IMR-90 (cell line): ENCODE measurements at regions not wholly inside any gene's neighbourhood (a gene's known extent, or its start where the extent isn't known, plus 50 kb on each side); places are given as distances from the start of the nearest gene placed in this dataset.

Experiments
- ATAC-seq: fragments of 200-7000 bp; cut with Tn5 transposase; 2 replicates; pipeline ENCODE4 v1.9.1; 2020; ENCODE audit warnings: low read depth, mild to moderate bottlenecking, moderate library complexity
- BruUV-seq: library from RNA; stranded (reverse); fragments of 400-500 nt; replicated peaks from 2 replicates; lab custom pipeline; 2021; lab: Mats Ljungman, UMichigan
- CTCF ChIA-PET: fragments of 300-600 bp; formaldehyde crosslinking; extraction: SDS; loops from one replicate; lab custom pipeline; 2021; ENCODE audit warnings: antibody characterized with exemption; lab: Yijun Ruan, JAX
- POLR2A ChIA-PET: fragments of 300-600 bp; sonication (Branson Sonifier 250); formaldehyde crosslinking; loops from one replicate; lab custom pipeline; 2022; ENCODE audit warnings: antibody characterized with exemption; ENCODE audit not compliant: unreplicated experiment; lab: Charles Lee
- DNase-seq: peaks from one replicate; pipeline ENCODE4 v3.0.0; 2013
- H2AFZ ChIP-seq: replicated peaks from 2 replicates; pipeline ENCODE3; 2013; ENCODE audit warnings: low read length, mild to moderate bottlenecking; ENCODE audit not compliant: poor library complexity
- H2AK5ac ChIP-seq: 2 replicates; pipeline ENCODE4 v1.6.1; 2013; ENCODE audit warnings: low read depth, low read length, inconsistent platforms
- H2AK9ac ChIP-seq: replicated peaks from 2 replicates; pipeline ENCODE3; 2013; ENCODE audit warnings: mild to moderate bottlenecking, low read depth, low read length, moderate library complexity; ENCODE audit not compliant: poor library complexity
- H2BK120ac ChIP-seq: 2 replicates; pipeline ENCODE4 v1.6.1; 2013; ENCODE audit warnings: low read depth, low read length, inconsistent platforms
- H2BK15ac ChIP-seq: 3 replicates; pipeline ENCODE4 v1.6.1; 2013; ENCODE audit warnings: low read depth, low read length, inconsistent platforms
- H2BK20ac ChIP-seq: 2 replicates; pipeline ENCODE4 v1.6.1; 2013; ENCODE audit warnings: low read depth, mild to moderate bottlenecking, inconsistent platforms, low read length, moderate library complexity
- H2BK5ac ChIP-seq: 2 replicates; pipeline ENCODE4 v1.6.1; 2013; ENCODE audit warnings: mild to moderate bottlenecking, low read depth, low read length, inconsistent platforms; ENCODE audit not compliant: poor library complexity, severe bottlenecking
- H3K14ac ChIP-seq: replicated peaks from 2 replicates; pipeline ENCODE4 v1.6.1; 2013; ENCODE audit warnings: low read depth, low read length, inconsistent platforms
- H3K18ac ChIP-seq: 2 replicates; pipeline ENCODE4 v1.6.1; 2013; ENCODE audit warnings: low read depth, low read length, control low read depth
- H3K23ac ChIP-seq: 2 replicates; pipeline ENCODE4 v1.6.1; 2013; ENCODE audit warnings: low read depth, low read length, inconsistent platforms
- H3K27ac ChIP-seq: 2 replicates; pipeline ENCODE4 v1.5.1; 2013; ENCODE audit warnings: mild to moderate bottlenecking, control low read depth, low read length; ENCODE audit not compliant: insufficient read depth
- H3K27me3 ChIP-seq: 2 replicates; pipeline ENCODE4 v1.6.1; 2013; ENCODE audit warnings: low read length; ENCODE audit not compliant: control insufficient read depth, insufficient read depth
- H3K36me3 ChIP-seq: 2 replicates; pipeline ENCODE4 v1.6.1; 2013; ENCODE audit warnings: low read length, mixed read lengths; ENCODE audit not compliant: control insufficient read depth, insufficient read depth
- H3K4ac ChIP-seq: 2 replicates; pipeline ENCODE4 v1.6.1; 2013; ENCODE audit warnings: low read depth, low read length, inconsistent platforms
- H3K4me1 ChIP-seq: 2 replicates; pipeline ENCODE4 v1.6.1; 2013; ENCODE audit warnings: low read length, mixed read lengths; ENCODE audit not compliant: control insufficient read depth, insufficient read depth
- H3K4me2 ChIP-seq: 2 replicates; pipeline ENCODE4 v1.6.1; 2013; ENCODE audit warnings: low read depth, mild to moderate bottlenecking, control low read depth, low read length, moderate library complexity
- H3K4me3 ChIP-seq: 2 replicates; pipeline ENCODE4 v1.5.1; 2013; ENCODE audit warnings: low read depth, mild to moderate bottlenecking, control low read depth, low read length, moderate library complexity; ENCODE audit not compliant: insufficient read depth
- H3K56ac ChIP-seq: 2 replicates; pipeline ENCODE4 v1.6.1; 2013; ENCODE audit warnings: low read length, inconsistent platforms; ENCODE audit not compliant: insufficient read depth; ENCODE audit errors: extremely low read depth
- H3K79me1 ChIP-seq, 2 experiments: 2 replicates each; pipeline ENCODE4 v1.6.1; 2013; ENCODE audit warnings: low read length in 2 of 2, inconsistent platforms in 1 of 2, low read depth in 1 of 2
- H3K9ac ChIP-seq: 2 replicates; pipeline ENCODE4 v1.6.1; 2013; ENCODE audit warnings: low read depth, low read length, control low read depth
- H3K9me1 ChIP-seq: 2 replicates; pipeline ENCODE4 v1.6.1; 2013; ENCODE audit warnings: low read length, inconsistent platforms; ENCODE audit not compliant: insufficient read depth
- H3K9me3 ChIP-seq: 2 replicates; pipeline ENCODE4 v1.6.1; 2013; ENCODE audit warnings: low read length; ENCODE audit not compliant: control insufficient read depth, insufficient read depth
- H4K20me1 ChIP-seq: 2 replicates; pipeline ENCODE4 v1.6.1; 2013; ENCODE audit warnings: low read length, inconsistent platforms; ENCODE audit not compliant: insufficient read depth
- H4K5ac ChIP-seq: 2 replicates; pipeline ENCODE4 v1.6.1; 2013; ENCODE audit warnings: mild to moderate bottlenecking, low read depth, low read length, control low read depth
- H4K8ac ChIP-seq, 2 experiments: 2 replicates each; pipeline ENCODE4 v1.6.1; 2013; ENCODE audit warnings: low read depth in 2 of 2, low read length in 2 of 2, control low read depth in 1 of 2, inconsistent platforms in 1 of 2
- H4K91ac ChIP-seq: 2 replicates; pipeline ENCODE4 v1.6.1; 2013; ENCODE audit warnings: low read depth, low read length, inconsistent platforms; ENCODE audit not compliant: insufficient read depth
- BHLHE40 ChIP-seq: fragments of 150-350 bp; IDR thresholded peaks from 2 replicates; pipeline ENCODE4 v1.6.1; 2016; ENCODE audit warnings: mild to moderate bottlenecking, low read depth, low read length
- CEBPB ChIP-seq: IDR thresholded peaks from 2 replicates; pipeline ENCODE4 v1.6.1; 2012; ENCODE audit warnings: low read depth, low read length, improper control_type of control experiment
- CHD1 ChIP-seq: IDR thresholded peaks from 2 replicates; pipeline ENCODE4 v1.6.1; 2012; ENCODE audit warnings: low read depth, low read length, improper control_type of control experiment
- CTCF ChIP-seq: conservative IDR thresholded peaks from 2 replicates; pipeline ENCODE4 v1.5.1; 2012; ENCODE audit warnings: mild to moderate bottlenecking, low read depth, low read length, improper control_type of control experiment
- ELK1 ChIP-seq: fragments of 150-350 bp; IDR thresholded peaks from 2 replicates; pipeline ENCODE4 v1.6.1; 2016; ENCODE audit warnings: low read depth, mild to moderate bottlenecking, low read length, moderate library complexity, borderline replicate concordance
- FOS ChIP-seq: fragments of 150-350 bp; IDR thresholded peaks from 2 replicates; pipeline ENCODE4 v1.6.1; 2016; ENCODE audit warnings: low read depth, low read length
- MAFK ChIP-seq: IDR thresholded peaks from 2 replicates; pipeline ENCODE4 v1.6.1; 2012; ENCODE audit warnings: low read depth, low read length, improper control_type of control experiment
- MAZ ChIP-seq: IDR thresholded peaks from 2 replicates; pipeline ENCODE4 v1.6.1; 2012; ENCODE audit warnings: low read depth, mild to moderate bottlenecking, low read length, improper control_type of control experiment, moderate library complexity, borderline replicate concordance
- MXI1 ChIP-seq: IDR thresholded peaks from 2 replicates; pipeline ENCODE4 v1.6.1; 2012; ENCODE audit warnings: low read depth, mild to moderate bottlenecking, low read length, moderate library complexity, borderline replicate concordance
- NFE2L2 ChIP-seq: fragments of 150-350 bp; IDR thresholded peaks from 2 replicates; pipeline ENCODE4 v1.6.1; 2016; ENCODE audit warnings: low read depth, mild to moderate bottlenecking, low read length
- POLR2A ChIP-seq: IDR thresholded peaks from 2 replicates; pipeline ENCODE4 v1.6.1; 2012; ENCODE audit warnings: mild to moderate bottlenecking, low read depth, low read length
- RAD21 ChIP-seq: IDR thresholded peaks from 2 replicates; pipeline ENCODE4 v1.6.1; 2012; ENCODE audit warnings: low read length, improper control_type of control experiment
- RCOR1 ChIP-seq: IDR thresholded peaks from 2 replicates; pipeline ENCODE4 v1.6.1; 2012; ENCODE audit warnings: mild to moderate bottlenecking, low read length, improper control_type of control experiment; ENCODE audit not compliant: insufficient replicate concordance
- RFX5 ChIP-seq: IDR thresholded peaks from 2 replicates; pipeline ENCODE4 v1.8.0; 2012; ENCODE audit warnings: low read depth, mild to moderate bottlenecking, low read length, moderate library complexity
- SMC3 ChIP-seq: fragments of 150-350 bp; IDR thresholded peaks from 2 replicates; pipeline ENCODE4 v1.6.1; 2016; ENCODE audit warnings: low read depth, mild to moderate bottlenecking, antibody characterized with exemption, low read length, moderate library complexity
- USF2 ChIP-seq: fragments of 150-350 bp; IDR thresholded peaks from 2 replicates; pipeline ENCODE4 v1.6.1; 2017; ENCODE audit warnings: mild to moderate bottlenecking, antibody characterized with exemption, low read length, low read depth
- dilution Hi-C: fragments of 300-500 bp; cut with HindIII; formaldehyde crosslinking; loops from one replicate; pipeline ENCODE4 v1.14.3; 2018; ENCODE audit warnings: low sequenced_read_pairs; ENCODE audit not compliant: unreplicated experiment
- in situ Hi-C: fragments of 300-500 bp; cut with MboI; formaldehyde crosslinking; loops from 3 replicates; pipeline ENCODE4 v1.14.3; 2019; ENCODE audit warnings: low sequenced_read_pairs, inconsistent platforms, mixed read lengths
- intact Hi-C: fragments of 100-400 bp; cut with micrococcal nuclease; formaldehyde crosslinking; loops from 2 replicates; pipeline ENCODE4 v1.10.0; 2022

DNA sequence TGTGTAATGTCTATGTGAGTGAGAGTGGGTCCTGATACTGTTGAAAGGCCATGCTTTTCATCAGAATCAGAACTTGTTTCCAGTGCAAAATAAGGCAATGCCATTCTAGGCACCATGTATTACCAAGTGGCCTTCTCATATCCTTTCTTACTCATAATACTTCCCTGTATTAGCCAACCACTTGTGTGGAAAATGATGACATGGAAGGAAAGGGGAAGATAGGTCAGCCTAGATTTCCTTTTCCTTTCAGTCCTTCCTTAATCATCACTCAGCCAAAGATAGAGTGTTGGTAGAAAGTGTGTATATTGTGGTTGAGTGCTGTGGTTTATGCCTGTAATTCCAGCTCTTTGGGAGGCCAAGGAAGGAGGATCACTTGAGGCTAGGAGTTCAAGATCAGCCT is 158.6 kb upstream of the PREP start:
- POLR2A ChIA-PET = no interaction called here
- no peak overlapping the region for H2BK120ac ChIP-seq
- H3K27me3 ChIP-seq = no peaks in the 10 kb centered on the region
- no peaks in the 10 kb centered on the region for H4K20me1 ChIP-seq
- H3K4ac ChIP-seq = no peak overlapping the region
- DNase-seq = no peak
- H3K4me1 ChIP-seq = no peaks in the 10 kb centered on the region
- CTCF ChIA-PET = no interaction called here
- no peak overlapping the region for H3K14ac ChIP-seq
- H4K91ac ChIP-seq = no peak overlapping the region
- no peak overlapping the region for H3K23ac ChIP-seq
- H3K56ac ChIP-seq = no peak overlapping the region
- no peak overlapping the region for H2AK9ac ChIP-seq
- no peak overlapping the region for H2BK15ac ChIP-seq
- TF ChIP-seq USF2 = no peak
- TF ChIP-seq MAZ = no peak
- TF ChIP-seq CTCF = no peak
- TF ChIP-seq CHD1 = no peak
- no peak for TF ChIP-seq SMC3
- no peak for TF ChIP-seq FOS
- no peak for TF ChIP-seq BHLHE40
- TF ChIP-seq RCOR1 = no peak
- TF ChIP-seq RAD21 = no peak
- TF ChIP-seq MXI1 = no peak
- TF ChIP-seq NFE2L2 = no peak
- no peak for TF ChIP-seq POLR2A
- TF ChIP-seq MAFK = no peak
- no peak for TF ChIP-seq RFX5
- no peak for TF ChIP-seq ELK1
- no peak for TF ChIP-seq CEBPB
- in situ Hi-C loops (no loop called here), dilution Hi-C loops (no loop called here), intact Hi-C loops (no loop called here)
- no peak overlapping the region for H3K27ac ChIP-seq
- no peak overlapping the region for H4K8ac ChIP-seq
- no peak overlapping the region for H2BK5ac ChIP-seq
- no peak overlapping the region for H3K18ac ChIP-seq
- H3K9me3 ChIP-seq = peaks cover 2% of the 10 kb centered on the region; the same call in 1 of the 2 replicates
- H3K4me3 ChIP-seq = no peak overlapping the region
- H4K5ac ChIP-seq = no peak overlapping the region
- no peak overlapping the region for H3K9ac ChIP-seq
- no peaks in the 10 kb centered on the region for H3K9me1 ChIP-seq
- ATAC-seq = no peak
- no peaks in the 10 kb centered on the region for H3K79me1 ChIP-seq
- H2BK20ac ChIP-seq = no peak overlapping the region
- no peak overlapping the region for H2AFZ ChIP-seq
- H3K36me3 ChIP-seq = no peaks in the 10 kb centered on the region
- no TSS peak for BruUV-seq
- H3K4me2 ChIP-seq = no peak overlapping the region
- no peak overlapping the region for H2AK5ac ChIP-seq
